NCI-H748 treated with DMSO at 0.1 percent for 48 hours (cell line): ENCODE measurements at regions not wholly inside any gene's neighbourhood (a gene's known extent, or its start where the extent isn't known, plus 50 kb on each side); places are given as distances from the start of the nearest gene placed in this dataset.
"Not testable (repeated sequence)": the region's sequence is repeated elsewhere in the genome, so short reads cannot be mapped to it uniquely, and the experiment has no call there.

ENCODE experiments used
- DNase-seq: peaks from one replicate; lab custom pipeline; 2025; lab: John Stamatoyannopoulos, UW

DNA sequence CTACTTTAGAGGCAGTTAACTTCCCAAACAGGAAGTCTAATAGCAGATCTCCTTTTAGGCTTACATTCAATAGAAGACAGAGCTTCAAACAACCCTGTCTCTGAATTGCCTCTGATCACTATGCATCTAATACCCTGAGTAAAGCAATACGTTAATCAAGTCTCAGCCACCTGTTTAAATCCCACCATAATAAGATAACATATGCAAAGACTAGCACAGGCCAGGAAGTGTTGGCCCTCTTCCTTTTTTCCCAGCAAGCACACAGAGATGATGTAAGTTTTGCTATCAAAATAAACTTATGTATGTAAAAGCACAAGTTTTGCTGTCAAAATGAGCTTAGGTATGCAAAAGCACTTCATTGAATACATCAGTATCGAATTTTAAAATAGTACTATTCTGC lies 385.5 kb downstream of the RND3 start:
- DNase-seq = no peak

DNA sequence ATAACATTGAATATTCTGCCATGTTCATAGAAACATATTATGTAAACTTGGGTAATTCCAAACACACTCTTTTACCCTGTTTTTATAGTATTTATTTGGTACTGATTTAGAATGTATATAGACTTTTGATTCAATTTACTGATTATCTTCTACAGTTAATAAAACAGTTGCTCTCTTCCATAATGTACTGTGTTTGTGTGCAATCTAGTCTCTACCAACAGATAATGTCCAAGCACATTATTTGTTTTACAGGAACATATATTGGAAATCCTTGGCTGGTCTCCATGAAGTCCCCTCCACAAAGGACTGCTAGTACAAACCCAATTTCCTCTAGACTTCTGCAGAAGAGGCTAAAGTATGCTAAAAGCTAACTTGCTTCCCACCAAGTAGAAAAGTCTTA lies 386.6 kb downstream of the RND3 start:
- no peak for DNase-seq

DNA sequence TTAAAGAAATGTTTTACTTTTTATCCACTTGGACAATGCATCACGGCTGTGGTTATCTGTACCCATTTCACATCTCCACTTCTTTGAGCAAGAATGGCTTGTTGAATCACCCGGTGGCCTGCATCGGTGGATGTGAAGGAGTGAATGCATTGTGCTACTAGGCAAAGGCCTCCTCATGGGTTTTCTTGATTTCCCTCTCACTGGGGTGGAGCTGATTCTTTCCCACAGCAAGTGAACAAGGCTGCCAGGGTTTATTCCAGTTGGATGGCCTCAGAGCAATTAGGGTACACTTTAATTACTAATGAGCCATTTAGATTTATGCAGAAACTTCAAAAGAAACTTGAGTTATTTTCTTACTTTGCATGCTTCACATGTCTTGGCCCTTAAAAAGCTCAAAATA lies 387.1 kb downstream of the RND3 start:
- no peak for DNase-seq

DNA sequence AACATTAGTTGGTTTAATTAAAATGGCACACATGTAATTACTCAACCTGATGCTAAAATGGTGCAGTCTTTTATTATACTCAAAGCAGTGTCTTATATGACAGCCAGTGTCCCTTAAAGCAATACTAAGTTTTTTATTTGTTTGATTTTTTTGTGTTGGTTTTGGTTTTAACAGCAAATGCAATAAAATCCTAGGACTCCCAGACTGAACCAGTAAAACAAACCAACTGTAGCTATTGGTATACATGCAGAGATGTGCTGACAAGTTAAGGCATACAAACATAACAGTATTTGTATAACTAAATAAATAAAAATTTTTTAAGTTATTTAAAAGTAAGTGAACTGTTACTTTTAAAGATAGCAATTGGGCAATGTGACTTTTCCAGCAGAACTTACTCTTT lies 387.7 kb downstream of the RND3 start:
- no peak for DNase-seq

DNA sequence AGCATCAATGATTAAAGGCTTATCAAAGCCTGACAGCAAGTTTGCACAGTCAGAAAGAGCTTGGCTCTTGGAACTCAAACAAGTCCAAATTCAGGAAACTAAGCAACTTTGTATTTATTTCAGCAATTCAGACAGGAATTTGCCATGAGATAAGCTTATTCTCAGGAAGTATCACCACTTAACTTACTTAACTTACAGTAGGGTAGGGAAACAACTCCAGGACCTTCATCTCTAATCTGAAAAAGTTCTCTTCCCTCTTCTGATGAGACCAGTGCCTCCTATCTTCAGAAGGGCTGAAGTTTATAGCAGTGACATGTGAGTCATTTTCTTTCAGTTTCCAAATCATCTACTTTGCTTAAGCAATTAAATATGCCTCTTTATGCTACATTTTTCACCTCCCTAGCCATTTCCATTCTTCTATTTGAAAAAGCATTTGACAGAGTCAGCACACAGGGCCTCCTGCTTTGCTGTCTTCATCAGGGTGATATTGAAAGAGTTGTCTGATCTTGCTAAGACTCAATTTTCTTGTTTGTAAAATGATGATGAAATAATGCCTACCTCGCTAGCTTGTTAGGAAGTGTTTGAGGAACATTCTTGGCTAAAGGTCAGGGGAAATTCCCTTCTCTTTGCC lies 389.5 kb downstream of the RND3 start:
- DNase-seq = no peak

DNA sequence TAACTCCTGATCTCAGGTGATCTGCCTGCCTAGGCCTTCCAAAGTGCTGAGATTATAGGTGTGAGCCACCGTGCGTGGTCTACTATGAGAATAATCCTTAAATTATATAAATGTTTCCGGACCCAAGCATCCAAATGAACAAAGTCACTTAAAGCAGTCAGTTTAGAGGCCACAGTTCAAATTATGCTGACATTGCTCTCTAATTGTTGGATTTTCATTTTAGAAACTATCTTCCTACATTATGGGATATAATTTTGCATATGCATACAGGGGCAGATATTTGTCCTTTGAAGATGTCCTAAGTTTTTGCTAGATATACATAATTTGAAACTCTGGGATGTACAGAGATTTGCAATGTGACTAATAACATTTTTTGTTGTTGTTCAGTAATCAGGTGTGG lies 390.1 kb downstream of the RND3 start:
- no peak for DNase-seq

DNA sequence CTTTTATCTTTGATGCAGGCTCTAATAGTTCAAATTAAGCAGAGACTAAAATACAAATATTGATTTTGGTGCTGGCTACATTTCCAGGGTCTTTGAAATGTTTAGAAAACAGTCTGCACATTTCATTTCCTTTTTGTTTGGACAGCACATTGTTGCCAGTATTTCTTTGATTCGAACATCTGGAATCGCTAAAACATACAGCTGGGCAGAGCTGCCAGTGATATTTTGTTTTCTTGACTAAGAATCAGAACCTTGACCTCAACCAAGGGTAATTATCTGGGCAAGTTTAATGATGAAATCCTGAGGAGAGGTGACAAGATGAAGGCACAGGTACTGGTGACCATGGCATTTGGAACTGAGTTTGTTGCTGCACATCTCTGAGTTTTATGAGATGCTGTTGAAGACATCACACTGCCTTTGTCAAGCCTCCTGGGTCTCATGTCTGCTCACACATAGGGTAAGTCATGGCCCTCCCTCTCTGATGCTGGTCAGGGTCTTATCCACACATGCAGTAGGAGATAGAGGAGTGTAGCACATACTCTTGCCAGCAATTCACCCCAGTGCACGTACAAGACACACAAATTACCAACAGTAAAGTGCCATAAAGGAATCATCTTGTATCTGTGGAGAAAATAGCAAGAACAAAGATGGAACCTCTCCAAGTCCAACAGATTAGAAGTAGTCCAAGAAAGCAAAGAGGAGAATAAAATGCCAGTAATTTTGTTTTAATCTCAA lies 391.9 kb downstream of the RND3 start:
- DNase-seq = peak; percentile 51

DNA sequence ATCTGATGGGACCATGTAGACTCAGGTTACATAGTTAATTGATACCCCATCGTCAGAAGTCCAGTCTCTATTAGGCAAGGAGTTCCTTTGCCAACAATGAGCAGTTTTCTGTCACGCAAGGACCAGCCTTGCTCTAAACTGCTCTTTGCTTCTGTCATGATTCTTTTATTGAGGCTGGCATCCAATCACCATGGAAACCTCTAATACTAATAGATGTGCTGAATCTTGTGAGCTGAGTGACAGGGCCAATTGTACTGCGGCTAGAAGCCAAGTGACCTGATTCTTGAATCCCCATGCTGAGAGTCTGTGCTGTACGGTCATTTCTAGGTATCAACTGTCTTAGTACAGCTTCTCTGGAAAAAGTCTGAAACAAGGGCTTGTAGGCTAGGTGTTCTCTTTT lies 395.6 kb downstream of the RND3 start:
- no peak for DNase-seq

DNA sequence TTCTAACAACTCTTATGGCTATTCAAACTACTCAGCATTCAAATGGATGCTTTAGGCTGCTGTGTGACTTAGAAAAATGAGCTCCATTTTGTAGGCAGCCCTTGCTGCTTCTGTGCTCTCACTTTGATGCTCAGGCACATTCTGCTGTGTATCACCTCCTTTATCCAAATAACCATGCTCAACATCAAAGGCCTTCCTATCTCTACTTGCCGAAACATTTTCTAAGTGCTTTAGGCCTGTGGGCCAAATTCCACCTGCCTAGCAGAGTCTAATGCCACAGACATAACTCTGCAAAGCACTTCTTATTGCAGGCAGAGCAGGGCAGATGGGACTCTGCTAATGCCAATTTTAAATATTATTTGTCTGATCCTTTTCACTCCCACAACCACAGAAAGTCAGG lies 397.4 kb downstream of the RND3 start:
- DNase-seq = no peak

DNA sequence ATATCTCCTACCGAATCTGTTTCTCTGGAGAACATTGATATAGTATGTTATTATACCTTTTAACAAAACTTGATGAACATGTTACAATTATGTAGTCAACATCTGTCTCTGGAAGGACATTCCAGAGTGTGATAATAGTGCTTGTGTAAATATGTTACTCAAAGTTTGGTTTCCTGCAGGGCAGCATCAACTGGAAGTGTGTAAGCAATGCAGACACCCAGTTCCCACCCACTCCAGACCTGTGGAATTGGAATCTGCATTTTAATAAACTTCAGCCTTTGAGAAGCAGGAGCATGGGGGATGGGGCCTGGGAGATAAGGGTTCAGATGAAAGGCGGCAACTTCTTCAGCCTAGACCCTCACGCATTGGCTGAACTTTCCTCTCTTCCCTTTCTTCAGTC lies 398.9 kb downstream of the RND3 start:
- no peak for DNase-seq

DNA sequence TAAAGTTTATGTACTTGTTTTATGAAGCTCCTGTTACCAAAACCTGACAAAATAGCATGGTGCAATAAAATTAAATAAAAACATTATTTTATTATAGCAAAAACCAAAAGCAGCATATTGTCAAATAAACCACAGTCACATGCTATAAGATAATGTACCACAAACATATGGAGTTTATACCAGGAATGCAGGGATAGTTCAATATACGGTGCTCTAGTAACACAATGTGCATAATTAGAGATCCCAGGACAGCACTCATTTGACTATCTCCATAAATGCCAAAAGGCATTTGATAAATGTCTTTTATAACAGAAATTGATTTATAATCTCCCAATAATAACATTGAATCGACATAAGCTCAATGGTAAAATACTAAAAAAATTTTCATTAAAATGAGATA lies 402.0 kb downstream of the RND3 start:
- DNase-seq = no peak

DNA sequence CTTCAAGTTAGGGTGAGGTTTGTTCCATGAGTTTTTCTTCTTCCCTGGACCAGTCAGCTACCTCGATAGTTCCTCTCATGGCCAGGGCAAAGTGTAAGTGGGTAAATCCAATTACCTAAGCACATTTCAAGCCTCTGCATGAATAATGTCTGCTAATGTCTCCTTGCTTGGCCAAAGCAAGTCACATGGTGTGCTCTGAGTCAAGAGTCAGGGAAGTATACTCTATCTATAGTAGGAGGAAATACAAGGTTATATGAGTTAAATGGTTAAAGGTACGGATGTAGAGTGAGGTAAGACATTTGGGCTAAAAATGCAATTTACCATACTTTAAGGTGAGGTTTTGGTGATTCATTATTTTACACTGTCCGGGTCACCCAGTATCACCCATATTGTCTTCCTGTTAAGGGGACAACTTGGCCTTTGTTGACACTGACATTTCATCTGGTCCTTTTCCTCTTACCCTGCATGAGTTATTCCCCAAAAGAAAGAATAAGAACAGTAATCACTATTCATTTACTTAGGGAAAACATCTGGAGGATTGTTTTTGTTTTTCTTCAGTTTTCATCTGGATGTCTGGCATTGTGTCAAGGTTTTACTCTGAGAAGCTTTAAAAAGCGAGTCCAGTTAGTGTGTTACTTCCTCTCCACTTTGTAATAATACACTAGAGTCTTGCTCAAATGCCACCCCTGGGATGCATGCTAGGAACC lies 405.5 kb downstream of the RND3 start:
- no peak for DNase-seq

DNA sequence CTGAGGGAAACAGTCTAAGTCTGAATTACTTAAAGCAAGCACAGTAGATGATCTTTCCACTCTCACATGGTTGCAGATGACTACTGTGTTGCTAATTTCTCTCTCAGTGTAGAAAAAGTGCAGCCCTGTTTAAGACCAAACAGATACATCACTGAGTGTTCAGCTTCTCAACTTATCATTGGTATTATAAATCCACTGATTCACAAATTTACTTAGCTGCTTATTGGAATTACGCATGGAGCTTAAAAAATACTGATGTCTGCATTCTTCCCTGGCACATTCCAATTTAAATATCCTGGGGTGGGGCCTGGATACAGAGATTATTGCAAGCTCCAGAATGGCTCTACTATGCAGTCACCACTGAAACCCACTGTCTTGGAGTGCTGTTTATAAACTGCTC lies 411.2 kb downstream of the RND3 start:
- no peak for DNase-seq

DNA sequence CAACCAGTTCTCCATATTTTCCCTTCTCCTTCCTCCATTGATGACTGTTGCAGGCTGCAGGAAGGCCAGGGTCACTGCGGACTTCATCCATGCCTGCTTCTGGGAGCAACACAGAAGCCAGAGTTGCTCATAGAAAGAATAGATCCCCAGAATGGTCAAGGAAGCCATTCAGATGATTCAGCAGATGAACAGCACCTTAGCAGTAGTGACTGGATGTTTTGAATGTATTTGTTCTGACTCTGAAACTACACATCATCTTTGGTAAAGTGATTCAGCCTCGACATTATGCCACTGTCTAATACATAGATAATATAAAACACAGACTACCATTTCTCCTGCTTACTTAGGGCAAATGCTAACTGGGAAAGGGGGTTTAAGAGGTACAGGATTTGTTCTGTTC lies 411.6 kb downstream of the RND3 start:
- DNase-seq = no peak

DNA sequence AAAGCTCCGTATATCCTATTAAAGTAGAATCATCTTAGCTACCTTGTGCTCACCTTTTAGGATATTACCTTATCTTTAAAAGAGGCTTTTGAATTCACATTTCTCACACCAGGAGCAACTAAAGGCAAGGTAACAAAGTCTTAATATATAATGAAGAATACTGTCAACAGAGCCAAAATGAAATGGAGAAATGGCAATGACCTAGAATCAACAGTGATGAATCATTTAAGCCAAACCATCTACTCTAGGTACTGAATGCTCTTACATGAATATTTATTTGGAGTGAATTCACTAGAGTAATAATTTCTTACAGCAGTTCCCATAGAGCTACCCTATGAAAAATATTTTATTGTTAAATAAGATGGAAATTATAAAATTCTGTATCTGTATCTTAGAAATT lies 421.0 kb downstream of the RND3 start:
- no peak for DNase-seq

DNA sequence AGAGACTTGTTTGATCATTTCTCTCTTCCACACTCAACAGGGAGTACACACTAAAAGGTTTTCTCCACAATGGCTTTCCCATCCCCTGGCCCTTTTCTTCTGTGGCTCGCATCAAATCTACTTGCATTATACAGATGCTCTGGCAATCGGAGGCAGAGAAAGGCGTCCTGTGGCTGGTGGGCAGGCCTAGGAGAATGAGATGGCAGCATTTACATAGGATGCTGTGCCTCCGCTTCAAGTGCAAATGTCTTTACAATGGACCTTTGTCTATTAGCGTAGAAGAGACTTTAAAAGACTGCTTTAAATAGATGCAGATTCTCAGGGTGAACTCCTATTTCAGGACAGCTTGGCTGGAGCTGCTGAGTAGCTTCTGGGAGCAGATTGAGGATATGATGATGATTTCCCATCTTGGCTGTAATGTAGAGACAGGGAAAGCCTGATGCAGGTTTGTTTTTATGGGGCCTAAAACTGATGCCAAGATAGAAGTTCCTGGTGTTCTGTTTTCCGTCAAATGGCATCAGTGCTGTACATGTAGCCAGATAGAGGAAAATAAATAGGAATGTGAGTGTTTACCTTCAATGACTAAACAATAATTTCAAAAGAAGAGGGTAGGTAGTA lies 423.4 kb downstream of the RND3 start:
- no peak for DNase-seq

DNA sequence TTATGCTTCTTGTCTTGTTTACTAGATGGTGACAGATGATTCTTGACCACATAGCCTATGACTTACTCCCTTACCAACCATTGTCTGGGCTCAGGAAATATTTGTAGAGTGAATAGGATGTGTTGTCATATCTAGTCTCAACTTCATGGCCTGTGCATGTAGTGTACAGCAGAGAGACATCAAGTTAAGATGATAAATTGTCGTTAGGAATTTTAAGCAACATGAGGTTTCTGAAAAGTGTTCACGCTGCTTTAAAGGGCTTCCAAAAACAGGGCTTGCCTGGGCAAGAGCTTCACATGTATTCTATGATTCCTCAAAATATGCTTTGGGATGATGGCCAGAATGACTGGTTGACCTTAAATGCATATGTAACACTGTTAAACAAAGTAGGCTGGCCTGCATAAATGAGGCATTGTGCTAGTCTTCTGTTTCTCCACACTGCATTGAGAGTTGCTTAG lies 424.0 kb downstream of the RND3 start:
- DNase-seq = no peak

DNA sequence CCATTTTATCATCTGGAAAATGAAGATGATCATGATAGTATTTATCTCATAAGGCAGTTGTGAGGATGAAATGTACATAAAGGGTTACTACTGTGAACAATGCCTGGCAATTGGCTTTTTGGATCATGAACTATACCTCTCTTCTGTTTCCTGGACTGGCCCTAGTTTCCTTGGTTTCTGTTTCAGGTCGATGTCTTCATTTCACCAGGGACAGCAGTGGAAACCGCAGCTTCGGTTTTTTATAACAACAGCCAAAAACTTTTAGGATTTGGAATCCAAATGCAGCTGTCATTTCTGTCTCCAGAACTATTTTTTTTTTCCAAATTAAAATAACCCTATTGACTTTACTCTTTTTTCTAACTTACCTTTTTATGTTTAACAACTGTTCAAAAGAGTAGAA lies 425.1 kb downstream of the RND3 start:
- DNase-seq = no peak

DNA sequence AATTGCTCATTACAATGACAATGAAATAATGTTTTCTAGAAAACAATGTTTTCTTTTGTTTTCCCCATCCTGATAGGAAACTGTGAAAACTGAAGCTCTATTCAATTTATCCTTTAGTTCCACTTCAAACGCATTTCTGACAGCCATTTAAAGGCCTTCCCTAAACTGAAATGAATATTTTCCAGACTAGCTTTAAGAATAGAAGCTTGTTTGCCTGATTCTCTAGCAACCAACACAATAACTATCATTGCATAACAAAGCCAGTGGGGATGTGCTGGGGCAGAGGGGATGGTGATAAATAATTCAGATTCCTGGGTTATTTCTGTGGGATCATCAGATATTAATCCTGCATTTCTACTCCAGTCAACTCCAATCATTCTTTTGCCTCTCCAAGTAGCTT lies 427.1 kb downstream of the RND3 start:
- DNase-seq = no peak

DNA sequence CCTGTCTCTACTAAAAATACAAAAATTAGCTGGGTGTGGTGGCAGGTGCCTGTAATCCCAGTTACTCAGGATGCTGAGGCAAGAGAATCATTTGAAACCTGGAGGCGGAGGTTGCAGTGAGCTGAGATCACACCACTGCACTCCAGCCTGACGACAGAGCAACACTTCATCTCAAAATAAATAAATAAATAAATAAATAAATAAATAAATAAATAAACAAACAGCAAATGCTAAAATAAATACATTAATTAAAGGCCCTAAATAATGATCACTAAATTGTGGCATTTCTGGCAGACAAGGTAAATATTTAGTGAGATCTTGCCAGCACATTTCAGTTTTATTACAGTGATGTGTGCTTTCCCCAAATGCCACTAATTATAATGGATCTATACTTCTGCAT lies 427.8 kb downstream of the RND3 start:
- not testable (repeated sequence) for DNase-seq

DNA sequence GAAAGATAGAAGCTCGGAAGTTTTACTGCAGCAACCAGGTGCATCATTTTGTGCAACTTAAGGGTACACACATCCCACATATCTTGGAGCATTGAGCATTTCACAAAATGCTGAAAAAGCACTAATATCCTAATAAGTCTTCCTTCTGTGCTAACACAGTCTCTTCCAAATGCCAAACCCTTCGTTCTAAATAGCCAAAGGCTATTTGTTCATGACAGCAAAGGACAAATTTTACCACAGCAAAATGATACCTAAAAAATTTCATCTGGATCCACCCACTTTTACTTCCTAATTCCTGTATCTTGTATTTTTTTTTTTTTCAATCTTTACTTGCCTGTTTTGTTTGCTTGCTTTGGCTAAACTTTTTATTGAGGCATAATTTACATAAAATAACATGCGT lies 435.0 kb downstream of the RND3 start:
- no peak for DNase-seq

DNA sequence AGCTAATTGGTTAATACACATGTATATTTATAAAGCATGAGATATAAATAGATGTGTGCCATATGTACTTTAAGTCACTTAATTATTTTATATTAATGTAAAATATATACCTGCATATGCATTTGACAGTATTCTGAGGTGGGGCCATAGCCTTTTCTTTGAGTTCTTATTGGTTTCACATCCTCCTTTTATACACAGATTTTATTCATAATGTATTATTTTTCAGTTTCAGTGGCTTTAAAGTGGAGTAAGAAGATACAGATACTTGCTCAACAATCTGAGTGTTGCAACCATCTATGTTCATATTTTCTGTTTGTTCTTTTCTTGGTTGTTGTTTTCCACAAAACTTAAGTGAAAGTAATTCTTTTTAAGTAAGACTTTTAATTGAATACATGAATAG lies 436.5 kb downstream of the RND3 start:
- DNase-seq = no peak

DNA sequence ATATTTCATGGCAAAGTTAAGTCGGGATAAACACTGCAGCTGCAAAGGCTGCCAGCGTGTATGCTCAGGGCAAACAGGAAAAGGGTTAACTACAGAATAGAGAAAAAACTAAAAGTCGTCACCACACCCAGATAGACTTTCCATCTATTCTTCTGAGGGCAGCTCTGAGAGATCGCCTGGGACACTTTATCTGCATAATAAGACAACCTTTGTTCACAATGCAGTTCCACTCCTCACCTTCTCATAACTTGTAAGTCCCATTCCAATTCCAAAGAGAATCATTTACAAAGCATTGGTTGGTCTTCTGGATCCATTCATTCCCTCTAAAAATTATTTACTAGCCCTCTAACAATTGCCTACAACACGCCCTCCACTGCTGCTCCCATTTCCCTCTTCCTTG lies 437.4 kb downstream of the RND3 start:
- DNase-seq = no peak
